Activated CD8-positive, alpha-beta memory T cell treated with anti-CD3 and anti-CD28 coated beads for 1 hour (primary cell): ENCODE measurements at regions not wholly inside any gene's neighbourhood (a gene's known extent, or its start where the extent isn't known, plus 50 kb on each side); places are given as distances from the start of the nearest gene placed in this dataset.
"Not testable (repeated sequence)": the region's sequence is repeated elsewhere in the genome, so short reads cannot be mapped to it uniquely, and the experiment has no call there.

Source experiments
- DNase-seq, 2 donors: peaks; one replicate each; pipeline ENCODE4 v3.0.0-alpha.2; 2020; ENCODE audit warnings: low read depth in 1 of 2; ENCODE audit errors: extremely low read depth in 1 of 2

DNA sequence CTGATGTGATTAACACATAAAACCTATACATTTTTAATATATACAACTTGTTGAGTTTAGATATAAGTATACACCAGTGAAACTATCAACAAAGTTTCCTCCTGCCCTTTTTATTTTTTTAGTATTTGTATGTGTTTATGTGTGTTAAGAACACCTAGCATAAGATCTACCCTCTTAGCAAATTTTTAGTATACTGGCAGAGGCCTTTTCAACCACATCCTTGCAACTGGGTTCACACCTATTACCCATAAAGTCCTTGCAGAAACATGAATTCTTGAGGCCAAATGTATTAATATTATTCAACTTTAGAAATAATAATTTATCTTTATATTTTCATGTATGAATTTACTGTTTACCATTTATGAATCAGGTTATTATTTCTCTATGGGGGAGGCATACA, 119.7 kb upstream of the CRIM1 start:
- no peak for DNase-seq

DNA sequence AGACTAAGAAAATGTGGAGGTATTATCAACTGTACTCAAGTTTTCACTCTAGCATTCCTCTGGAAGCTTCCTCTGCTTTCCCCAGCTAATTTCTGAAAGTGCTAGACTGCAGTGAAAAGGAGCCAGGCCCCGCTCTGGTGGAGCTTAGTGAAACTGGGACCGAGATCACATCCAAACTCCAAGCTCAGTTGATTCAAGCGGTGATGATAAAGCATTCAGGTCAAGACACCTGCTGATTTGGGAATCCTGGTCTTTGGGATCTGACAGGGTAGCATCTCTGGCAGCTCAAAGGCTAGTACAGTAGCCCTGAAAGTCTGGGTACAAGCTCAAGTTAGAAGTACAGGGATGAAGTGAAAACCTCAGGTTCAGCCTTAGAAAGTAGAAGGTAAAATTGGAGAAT, 120.2 kb upstream of the CRIM1 start:
- no peak for DNase-seq

DNA sequence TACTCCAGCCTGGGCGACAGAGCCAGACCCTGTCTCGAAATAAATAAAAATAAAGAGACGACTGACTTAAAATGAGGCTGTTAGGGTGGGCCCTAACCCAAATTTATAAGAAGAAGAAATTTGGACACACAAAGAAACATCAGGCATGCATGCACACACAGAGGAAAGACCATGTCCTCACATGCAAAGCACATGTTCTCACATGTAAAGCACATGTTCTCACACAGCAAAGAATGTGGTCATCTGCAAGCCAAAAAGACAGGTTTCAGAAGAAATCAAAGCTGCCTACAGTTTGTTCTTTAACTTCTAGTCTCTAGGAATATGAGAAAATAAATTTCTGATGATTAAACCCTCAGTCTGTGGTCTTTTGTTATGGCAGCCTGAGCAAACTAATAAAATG, 132.3 kb upstream of the CRIM1 start:
- DNase-seq = no peak

DNA sequence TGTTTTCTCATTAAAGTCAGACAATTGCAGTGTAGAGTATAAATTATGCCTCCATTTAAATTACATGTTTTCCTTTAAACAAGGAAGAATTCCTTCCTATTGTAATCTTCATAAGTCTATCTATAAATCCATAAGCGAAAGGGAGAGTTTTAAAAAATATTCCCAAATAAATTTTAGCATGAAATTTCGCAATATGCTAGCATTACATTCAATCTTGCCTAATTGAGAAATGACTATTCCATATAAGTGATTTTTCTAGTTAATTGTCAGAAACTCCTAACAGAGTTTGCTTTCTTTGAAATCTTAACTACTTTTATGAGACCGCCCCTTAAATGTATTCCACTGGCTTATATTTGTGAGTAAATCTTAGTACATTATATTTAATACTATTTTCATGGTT, 133.1 kb upstream of the CRIM1 start:
- no peak for DNase-seq

DNA sequence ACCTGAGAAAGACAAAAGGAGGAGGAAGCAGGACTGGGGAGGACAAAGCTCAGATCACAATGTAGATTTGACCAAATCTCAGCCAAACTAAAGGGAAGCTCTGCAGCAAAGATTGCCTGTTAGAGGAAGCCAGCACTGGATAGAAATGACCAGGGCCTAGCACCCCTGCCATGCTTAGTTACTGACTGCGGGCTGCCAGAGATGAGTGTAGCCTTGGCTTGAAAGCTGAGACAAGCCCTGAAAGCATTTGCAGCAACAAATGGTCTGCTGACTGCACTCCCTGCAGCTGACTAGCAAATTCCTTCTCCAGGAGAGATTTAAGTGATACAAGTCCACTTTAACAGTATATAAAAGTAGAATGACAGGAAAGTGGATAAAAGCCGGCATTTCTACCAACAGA, 140.9 kb upstream of the CRIM1 start:
- DNase-seq = no peak

DNA sequence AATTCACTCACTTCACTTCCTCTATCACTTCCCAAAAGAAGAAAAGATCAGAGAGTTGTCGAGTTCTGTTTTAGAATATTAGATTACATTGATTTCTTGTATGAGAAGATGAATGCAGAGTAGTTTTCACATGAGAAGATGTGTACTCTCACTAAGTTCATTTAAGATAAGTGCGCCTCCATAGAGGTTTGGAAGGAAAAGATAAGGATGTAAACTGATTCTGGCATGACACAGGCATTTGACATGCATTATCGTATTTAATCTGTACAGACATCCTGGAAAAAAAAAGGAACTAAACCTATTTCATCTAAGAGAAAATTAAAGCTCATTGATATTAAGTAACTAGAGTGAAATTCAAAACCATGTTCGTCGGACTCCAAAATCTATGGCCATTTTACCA, 152.2 kb upstream of the CRIM1 start:
- DNase-seq = no peak

DNA sequence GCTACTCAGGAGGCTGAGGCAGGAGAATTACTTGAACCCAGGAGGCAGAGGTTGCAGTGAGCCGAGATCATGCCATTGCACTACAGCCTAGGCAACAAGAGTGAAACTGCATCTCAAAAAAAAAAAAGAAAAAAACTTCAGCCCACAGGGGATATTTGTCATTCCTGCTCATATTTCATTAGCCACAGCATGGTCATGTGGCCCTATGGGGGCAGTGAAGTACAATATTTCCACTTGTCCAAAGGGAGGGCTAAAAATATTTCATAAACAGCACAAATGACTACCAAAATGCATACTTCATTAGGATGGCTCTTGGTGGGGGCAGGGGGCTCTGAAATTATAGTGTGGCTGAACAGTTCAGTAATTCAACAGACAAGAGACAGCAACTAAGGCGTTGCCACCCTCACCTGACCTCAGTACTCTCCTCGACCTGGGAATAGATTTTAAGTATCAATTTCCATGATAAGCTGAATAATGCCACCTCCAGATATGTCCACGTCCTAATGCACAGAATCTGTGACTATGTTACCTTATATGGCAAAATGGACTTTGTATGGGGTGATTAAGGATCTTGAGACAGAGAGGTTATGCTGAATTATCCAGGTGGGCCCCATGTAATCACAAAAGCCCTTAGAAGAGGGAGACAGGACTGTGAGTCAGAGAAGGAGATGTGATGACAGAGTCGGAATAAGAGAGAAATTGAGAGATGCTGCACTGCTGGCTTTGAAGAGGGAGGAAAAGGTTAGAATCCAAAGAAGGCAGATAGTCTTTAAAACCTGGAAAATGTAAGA, 158.2 kb upstream of the CRIM1 start:
- no peak for DNase-seq

DNA sequence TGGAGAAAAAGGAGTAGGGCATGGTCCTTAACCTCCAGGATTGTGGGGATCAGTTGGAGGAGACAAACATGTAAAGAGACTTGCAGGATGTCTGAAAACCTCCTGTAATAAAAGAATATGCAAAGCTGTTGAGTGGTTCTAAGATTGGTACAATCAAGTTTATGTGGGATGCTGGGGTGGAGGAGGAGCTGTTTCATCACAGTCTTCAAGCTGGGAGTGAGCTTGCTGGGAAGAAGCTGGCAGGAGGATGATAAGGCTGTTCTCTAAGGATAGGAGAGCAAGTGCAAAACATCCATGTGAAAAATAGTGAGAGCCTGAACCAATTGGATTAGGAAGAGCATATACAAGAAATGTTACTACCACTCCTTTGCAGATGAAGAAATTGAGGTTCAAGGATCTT, 161.9 kb upstream of the CRIM1 start:
- DNase-seq = no peak

DNA sequence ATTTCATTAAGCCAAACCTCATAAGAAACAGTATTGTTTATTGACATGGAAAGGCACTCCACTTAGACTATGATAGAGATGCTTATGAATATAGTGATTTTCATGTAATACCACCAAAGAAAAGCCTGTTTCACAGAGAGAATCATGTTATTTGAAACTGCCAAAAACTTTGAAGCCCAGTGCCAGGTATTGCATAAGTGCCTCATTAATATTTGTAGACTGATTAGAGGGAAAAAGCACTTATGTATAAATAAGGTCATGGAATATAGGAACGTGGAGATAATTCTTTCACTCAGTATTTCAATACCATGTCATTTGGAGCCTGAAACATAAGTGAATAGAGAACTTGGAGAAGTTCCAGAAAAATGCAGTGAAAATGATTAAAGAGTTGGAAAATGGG, 162.6 kb upstream of the CRIM1 start:
- DNase-seq = no peak

DNA sequence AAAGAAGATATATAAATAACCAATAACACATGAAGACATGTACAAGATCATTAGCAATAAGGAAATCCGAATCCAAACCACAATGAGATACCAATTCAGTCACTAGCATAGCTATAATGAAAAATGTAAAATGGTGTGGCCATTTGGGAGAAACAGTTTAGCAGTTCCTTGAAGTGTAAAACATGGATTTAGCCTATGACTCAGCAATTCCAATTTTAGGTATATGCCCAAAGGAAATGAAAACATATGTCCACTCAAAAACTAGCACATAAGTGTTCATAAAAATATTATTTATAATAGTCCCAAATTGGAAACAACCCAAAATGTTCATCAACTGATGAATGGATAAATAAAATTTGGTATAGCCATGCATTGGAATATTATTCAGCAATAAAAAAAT, 165.5 kb upstream of the CRIM1 start:
- no peak for DNase-seq

DNA sequence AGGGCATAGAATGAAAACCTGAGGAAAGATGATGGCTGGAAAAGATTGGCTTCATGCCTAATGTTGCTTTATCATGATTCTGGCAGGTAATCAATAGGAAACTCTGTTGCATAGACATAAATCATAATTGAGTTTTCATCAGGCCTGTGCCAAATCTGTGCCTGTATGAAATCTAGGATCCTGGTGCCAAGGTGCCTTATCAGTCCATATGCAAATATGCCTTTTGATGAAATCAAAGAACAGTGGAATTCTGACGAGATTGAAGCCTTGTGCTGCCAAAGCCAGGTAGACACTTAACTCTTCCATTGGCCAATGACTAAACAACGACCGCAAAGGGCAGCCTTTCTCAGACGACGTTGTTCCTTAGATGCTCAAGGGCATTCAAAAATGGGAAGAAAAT, 170.0 kb upstream of the CRIM1 start:
- DNase-seq = no peak

DNA sequence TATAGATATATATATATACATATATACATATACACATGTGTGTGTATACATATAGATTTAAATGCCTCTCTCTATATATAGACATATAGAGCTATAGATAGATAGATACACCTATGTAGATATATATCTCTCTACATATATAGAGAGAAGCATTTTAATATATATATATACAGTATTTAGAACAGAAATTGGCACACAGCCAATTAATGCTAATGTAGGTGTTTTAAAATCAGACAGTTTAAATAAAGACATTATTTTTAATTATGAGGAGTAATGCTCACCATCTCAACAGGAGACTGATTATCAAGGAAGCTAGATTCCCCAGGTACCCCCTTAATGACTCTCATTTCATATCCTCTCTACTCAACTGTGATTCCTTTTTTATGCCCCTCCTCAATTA, 170.7 kb upstream of the CRIM1 start:
- no peak for DNase-seq

DNA sequence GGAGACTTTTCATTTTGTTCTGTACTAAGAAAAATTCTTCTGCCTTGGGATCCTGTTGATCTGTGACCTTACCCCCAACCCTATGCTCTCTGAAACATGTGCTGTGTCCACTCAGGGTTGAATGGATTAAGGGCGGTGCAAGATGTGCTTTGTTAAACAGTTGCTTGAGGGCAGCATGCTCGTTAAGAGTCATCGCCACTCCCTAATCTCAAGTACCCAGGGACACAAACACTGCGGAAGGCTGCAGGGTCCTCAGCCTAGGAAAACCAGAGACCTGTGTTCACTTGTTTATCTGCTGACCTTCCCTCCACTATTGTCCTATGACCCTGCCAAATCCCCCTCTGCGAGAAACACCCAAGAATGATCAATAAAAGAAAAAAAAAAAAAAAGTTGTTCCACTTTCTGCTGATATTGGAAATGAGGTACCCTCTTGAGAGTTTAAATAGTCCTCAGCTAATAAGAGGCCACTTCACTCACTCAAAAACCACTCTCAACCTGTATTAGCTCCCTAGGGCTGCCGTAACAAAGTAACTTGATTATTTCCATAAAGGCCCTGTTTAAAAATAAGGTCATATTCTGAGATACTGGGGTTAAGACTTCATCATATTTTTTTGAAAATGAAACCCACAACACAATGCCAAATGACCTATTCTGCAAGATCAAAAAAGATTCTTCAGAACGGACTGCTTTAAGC, 174.6 kb upstream of the CRIM1 start:
- not testable (repeated sequence) for DNase-seq

DNA sequence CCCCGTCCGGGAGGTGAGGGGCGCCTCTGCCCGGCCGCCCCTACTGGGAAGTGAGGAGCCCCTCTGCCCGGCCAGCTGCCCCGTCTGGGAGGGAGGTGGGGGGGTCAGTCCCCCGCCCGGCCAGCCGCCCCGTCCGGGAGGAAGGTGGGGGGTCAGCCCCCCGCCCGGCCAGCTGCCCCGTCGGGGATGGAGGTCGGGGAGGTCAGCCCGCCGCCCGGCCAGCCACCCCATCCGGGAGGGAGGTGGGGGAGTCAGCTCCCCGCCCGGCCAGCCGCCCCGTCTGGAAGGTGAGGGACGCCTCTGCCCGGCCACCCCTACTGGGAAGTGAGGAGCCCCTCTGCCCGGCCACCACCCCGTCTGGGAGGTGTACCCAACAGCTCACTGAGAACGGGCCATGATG, 175.3 kb upstream of the CRIM1 start:
- DNase-seq = not testable (repeated sequence)

DNA sequence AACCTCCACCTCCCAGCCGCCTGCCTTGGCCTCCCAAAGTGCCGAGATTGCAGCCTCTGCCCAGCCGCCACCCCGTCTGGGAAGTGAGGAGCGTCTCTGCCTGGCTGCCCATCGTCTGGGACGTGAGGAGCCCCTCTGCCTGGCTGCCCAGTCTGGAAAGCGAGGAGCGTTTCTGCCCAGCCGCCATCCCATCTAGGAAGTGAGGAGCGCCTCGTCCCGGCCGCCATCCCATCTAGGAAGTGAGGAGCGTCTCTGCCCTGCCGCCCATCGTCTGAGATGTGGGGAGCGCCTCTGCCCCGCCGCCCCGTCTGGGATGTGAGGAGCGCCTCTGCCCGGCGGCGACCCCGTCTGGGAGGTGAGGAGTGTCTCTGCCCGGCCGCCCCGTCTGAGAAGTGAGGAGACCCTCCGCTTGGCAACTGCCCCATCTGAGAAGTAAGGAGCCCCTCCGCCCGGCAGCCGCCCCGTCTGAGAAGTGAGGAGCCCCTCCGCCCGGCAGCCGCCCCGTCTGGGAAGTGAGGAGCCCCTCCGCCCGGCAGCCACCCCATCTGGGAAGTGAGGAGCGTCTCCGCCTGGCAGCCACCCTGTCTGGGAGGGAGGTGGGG, 175.8 kb upstream of the CRIM1 start:
- DNase-seq = not testable (repeated sequence)

DNA sequence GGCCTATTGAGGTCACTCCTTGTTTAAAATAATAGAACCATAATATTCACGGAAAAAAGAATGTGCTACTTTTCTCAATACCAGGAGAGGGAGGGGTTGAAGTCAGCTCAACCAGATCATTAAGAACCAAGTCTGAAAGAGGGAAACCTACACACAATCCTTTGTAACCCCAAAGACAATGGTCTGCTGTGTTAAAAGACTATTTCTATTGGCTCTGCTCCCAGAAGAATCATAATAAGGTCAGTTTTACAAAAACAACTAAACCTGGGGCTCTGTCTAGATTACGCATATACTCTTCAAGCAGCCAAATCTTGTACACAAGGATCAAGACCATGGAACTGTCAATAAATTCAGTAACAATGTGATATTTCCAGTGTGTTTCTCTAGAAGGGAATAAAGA, 177.2 kb upstream of the CRIM1 start:
- DNase-seq = no peak

DNA sequence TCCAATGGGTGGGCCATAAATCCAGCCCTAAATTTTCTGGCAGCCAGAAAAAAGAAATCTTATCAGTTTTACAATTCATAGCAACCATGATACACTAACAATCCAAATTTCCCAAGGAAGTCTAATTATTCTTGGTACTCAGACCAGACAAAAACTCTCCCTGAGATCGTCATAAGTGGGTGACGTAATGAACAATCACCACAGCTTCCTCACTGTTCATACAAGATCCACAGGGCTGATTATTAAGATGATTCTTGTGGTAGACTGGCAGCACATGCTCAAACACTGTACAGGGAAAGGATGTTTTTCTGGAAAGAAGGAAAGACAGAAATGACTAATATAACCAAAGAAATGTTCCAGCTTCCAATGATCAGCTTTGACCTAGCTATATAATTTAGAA, 178.3 kb upstream of the CRIM1 start:
- no peak for DNase-seq

DNA sequence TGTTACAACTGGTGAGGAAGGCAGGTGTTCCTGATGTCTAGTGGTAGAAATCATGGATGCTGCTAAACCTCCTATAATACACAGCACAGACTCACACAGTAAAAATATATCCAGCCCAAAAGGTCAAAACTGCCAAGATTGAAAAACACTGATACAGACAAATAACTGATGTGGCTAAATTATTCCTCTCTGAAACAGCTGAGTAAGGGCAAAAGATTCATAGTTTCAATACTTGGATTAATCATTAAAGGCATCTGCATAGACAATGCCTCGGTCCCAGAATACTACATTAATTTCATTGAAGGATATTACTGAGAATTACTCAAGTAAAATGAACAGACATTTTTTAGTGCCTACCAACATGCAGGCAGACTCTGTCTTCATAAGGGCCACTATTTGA, 180.7 kb upstream of the CRIM1 start:
- no peak for DNase-seq

DNA sequence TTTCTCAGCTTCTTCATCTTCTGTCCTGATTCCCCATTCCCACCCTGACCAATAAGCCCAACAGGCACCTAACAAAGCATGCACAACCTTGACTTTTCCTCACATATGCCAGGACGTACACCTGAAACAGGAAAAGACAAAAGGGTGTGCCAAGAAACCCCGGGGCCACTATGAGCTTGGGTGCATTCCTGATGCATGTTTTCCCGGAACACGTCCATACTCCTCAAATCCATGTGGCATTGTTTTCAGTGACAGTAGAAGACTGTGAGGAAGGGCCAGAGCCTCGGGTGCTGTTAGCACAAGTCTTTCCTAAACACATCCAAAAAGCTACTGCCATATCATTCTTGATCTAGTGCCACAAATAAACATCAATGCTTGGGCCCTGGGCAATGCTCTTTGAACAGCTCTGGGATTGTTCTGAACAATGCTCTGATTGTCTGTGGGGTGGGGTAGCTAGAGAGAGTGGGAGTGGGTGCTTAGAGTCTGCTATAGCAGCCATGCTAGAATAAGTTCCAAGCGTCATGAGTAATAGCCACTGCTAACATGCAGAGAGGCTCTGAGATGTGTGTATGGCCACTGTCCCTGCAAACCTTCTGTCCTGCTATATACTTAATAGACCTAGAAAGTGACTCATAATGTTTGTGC, 181.7 kb upstream of the CRIM1 start:
- DNase-seq = no peak

DNA sequence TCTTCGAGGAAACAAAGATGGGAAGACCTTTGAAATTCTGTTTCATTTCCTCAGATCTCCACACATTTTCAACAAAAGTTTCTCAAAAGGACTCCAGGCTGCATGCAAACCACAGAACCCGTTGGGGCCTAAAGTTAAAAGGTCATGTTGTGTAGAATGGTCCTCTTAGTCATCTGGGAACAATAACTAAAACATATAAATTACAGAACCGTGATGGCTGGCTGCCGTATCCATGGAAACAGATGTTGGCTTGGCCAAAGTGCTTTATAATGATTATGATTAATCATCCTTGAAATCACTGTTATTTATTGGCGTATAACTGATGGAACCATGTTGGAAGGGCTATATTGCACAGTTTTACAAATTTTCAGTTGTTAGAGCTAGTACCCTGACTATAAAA, 182.8 kb upstream of the CRIM1 start:
- no peak for DNase-seq

DNA sequence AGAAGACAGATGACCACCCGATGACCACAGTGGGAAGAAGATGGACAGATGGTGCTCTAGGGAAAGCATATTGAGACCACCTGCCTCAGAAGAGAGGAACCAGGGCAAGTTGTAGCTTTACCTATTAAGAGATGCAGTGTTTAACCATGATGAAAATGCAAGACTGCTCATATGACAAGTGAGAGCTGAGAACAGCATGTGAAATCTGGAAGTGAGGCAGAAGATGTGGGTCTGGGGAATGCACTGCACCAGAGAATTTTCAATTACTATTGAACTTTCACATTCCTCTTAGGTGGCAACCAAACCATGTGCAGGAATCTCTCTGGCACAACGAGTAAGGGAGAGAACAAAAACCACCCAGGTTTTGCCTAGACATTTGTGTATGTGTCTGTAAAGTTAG, 184.8 kb upstream of the CRIM1 start:
- no peak for DNase-seq

DNA sequence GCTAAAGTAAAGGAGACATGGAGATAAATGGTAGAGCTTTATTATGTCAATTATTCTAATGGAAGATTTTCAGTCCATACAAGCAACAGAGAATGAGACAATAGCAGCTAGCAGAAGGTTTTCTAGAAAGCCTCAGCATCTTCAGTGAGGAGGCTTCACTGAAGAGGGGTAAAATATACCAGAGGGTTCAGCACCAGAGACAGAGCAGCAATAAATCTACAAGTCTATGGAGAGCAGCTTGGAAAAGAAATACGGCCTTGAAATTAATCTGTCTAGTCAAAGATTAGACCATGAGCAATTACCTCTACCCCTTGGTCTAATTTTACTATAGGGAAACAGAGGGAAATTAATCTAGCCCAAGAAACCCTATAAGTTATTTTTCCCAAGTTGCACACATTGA, 185.7 kb upstream of the CRIM1 start:
- no peak for DNase-seq
